Left lung (tissue), 4 donors: ENCODE measurements at regions not wholly inside any gene's neighbourhood (a gene's known extent, or its start where the extent isn't known, plus 50 kb on each side); places are given as distances from the start of the nearest gene placed in this dataset.
A peak's percentile ranks its signal among the peaks of the same experiment; 100 is the strongest.

Source experiments
- ATAC-seq: fragments of 200-7000 bp; cut with Tn5 transposase; one replicate; pipeline ENCODE4 v1.9.1; 2020; ENCODE audit warnings: moderate library complexity
- DNase-seq, 4 donors: peaks; one replicate each; pipeline ENCODE4 v3.0.0-alpha.2; 2013 to 2020
- H3K27ac ChIP-seq, 2 donors: fragments of 200-600 bp; sonication (generic) in 1 of 2; one replicate each; pipeline versions ENCODE4 v1.5.0 to v1.8.0; 2020 to 2021
- H3K27me3 ChIP-seq, 2 donors: fragments of 200-600 bp; sonication (generic) in 1 of 2; one replicate each; pipeline versions ENCODE4 v1.5.0 to v1.8.0; 2020 to 2021
- H3K36me3 ChIP-seq, 2 donors: fragments of 200-600 bp; sonication (generic) in 1 of 2; one replicate each; pipeline versions ENCODE4 v1.5.0 to v1.8.0; 2020 to 2021
- H3K4me1 ChIP-seq, 2 donors: fragments of 200-600 bp; one replicate each; pipeline ENCODE4 v1.8.0; 2021
- H3K4me3 ChIP-seq, 2 donors: fragments of 200-600 bp; sonication (generic) in 1 of 2; one replicate each; pipeline versions ENCODE4 v1.5.0 to v1.8.0; 2020 to 2021; ENCODE audit warnings: mild to moderate bottlenecking in 1 of 2
- H3K9me3 ChIP-seq, 2 donors: fragments of 200-600 bp; sonication (generic) in 1 of 2; one replicate each; pipeline versions ENCODE4 v1.5.0 to v1.8.0; 2020 to 2021
- CTCF ChIP-seq, 2 donors: fragments of 200-600 bp; sonication (generic) in 1 of 2; IDR thresholded peaks; one replicate each; pipeline versions ENCODE4 v1.5.0 to v1.8.0; 2021; ENCODE audit warnings: antibody characterized with exemption in 2 of 2
- intact Hi-C, 2 donors: fragments of 100-400 bp; cut with DNase I; formaldehyde crosslinking; loops; one replicate each; pipeline versions ENCODE4 v1.11.2 to v1.14.2; 2022
- donor health status: DM: no; HTN: yes; CAD: no.
- donor health status: DM: no; HTN: no; CAD: no.

DNA sequence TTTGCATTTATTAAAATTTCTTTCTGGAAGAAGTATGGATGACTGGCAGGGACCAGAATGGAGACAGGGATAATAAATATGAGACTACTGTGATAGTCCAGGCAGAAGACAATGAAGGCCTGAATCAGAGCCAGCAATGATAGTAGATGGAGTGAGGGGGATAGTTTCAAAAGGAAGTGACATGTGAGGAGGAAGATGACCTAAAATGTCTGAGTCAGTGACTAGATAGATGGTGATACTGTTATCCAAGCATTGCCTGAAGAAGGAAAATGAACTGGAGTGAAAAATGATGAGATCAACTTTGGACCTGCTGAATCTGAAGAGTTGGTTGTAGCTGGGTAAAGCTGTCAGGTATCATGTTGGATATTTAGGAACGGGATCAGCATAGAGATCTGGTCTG, 158.3 kb upstream of the KLF7 start:
- DNase-seq (no peak), ATAC-seq (no peak)
- peaks cover 0 to 29% of the 10 kb centered on the region in 2 donors for H3K4me1 ChIP-seq
- intact Hi-C loops = no loop called here
- H3K27me3 ChIP-seq = no peaks in the 10 kb centered on the region
- peak overlapping the region in 1 of 2 donors; percentile 53 for H3K27ac ChIP-seq
- H3K36me3 ChIP-seq = no peaks in the 10 kb centered on the region
- TF ChIP-seq CTCF (IDR thresholded peaks at IDR 0.05) = no peak
- no peak overlapping the region for H3K4me3 ChIP-seq
- H3K9me3 ChIP-seq = no peaks in the 10 kb centered on the region

DNA sequence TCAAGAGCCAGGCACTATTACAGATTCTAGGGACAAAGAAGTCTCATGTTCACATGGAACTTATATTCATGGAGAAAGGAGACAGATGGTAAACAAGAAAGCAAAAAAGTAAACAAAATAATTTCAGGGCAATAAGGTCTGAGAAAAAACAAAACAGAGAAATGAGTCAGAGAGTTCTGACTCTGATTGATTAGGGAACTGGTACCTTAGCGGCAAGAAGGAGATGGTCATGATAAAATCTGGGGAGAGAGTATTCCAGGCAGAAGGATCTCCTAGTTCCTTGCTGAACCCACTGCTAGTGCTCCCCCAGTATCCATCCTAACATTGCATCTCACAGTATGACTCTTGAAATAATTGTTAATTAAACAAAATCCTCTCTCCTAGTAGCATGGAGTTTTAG, 161.8 kb upstream of the KLF7 start:
- Histone ChIP-seq H3K36me3 (no peaks in the 10 kb centered on the region), H3K9me3 (no peaks in the 10 kb centered on the region), H3K4me3 (no peak overlapping the region), H3K4me1 (peaks cover 0 to 40% of the 10 kb centered on the region in 2 donors), H3K27me3 (no peaks in the 10 kb centered on the region), H3K27ac (no peak overlapping the region)
- intact Hi-C loops = no loop called here
- DNase-seq (no peak), ATAC-seq (no peak)
- no peak for TF ChIP-seq CTCF (IDR thresholded peaks at IDR 0.05)

GRCh38 chr2:207328944-207329386, 163.2 kb upstream of the KLF7 start:
- no peaks in the 10 kb centered on the region for H3K27me3 ChIP-seq
- ATAC-seq = no peak
- H3K4me1 ChIP-seq = peaks cover 0 to 54% of the 10 kb centered on the region in 2 donors
- no peak for DNase-seq
- H3K4me3 ChIP-seq = no peak overlapping the region
- intact Hi-C loops = no loop called here
- H3K27ac ChIP-seq = no peak overlapping the region
- no peak for TF ChIP-seq CTCF (IDR thresholded peaks at IDR 0.05)
- H3K36me3 ChIP-seq = no peaks in the 10 kb centered on the region
- no peaks in the 10 kb centered on the region for H3K9me3 ChIP-seq

DNA sequence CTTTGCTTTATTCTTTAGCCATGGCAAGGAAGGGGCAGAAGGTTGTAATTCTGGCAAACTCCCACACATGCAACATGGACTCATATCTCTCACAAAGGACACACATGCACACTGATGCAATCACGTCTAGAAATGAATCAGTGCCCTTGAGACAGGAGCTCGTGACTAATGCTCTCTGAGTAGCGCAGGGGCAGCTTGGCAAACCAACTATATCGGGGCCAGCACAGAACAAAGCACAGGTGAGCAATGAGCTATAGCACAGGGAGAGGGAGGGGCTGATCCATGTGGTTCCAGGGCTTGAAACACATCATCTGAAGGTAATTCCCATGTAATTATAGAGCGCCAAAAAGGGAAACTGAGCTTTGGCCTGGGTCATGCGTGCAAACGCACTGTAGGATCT, 165.2 kb upstream of the KLF7 start:
- Histone ChIP-seq H3K36me3 (no peaks in the 10 kb centered on the region), H3K27me3 (no peaks in the 10 kb centered on the region), H3K4me3 (no peak overlapping the region), H3K9me3 (no peaks in the 10 kb centered on the region), H3K4me1 (peaks cover 10 to 71% of the 10 kb centered on the region in 2 donors), H3K27ac (peak overlapping the region in 1 of 2 donors; percentile 57)
- intact Hi-C loops = no loop called here
- no peak for TF ChIP-seq CTCF (IDR thresholded peaks at IDR 0.05)
- peak; percentile 56 for ATAC-seq
- peak in 1 of 4 donors; percentile 60 for DNase-seq

DNA sequence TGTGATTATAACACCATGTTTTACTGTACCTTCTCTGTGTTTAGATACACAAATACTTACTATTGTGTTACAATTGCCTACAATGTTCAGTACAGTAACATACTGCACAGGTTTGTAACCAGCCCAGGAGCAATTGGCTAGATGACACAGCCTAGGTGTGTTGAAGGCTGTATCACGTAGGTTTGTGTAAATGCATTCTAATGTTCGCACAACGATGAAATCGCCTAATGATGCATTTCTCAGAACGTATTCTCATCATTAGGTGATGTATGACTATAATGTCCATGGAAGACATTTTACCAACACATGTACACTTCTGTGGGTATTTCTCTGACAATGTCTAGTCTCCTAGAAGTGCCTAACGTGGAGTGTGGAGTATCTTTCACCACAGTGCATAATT, 165.9 kb upstream of the KLF7 start:
- ATAC-seq (no peak), DNase-seq (no peak)
- H3K27ac ChIP-seq = no peak overlapping the region
- intact Hi-C loops = no loop called here
- peaks cover 10 to 73% of the 10 kb centered on the region in 2 donors for H3K4me1 ChIP-seq
- H3K4me3 ChIP-seq = no peak overlapping the region
- no peaks in the 10 kb centered on the region for H3K36me3 ChIP-seq
- no peaks in the 10 kb centered on the region for H3K27me3 ChIP-seq
- no peak for TF ChIP-seq CTCF (IDR thresholded peaks at IDR 0.05)
- H3K9me3 ChIP-seq = no peaks in the 10 kb centered on the region
